Gastrocnemius medialis (tissue), 4 donors: ENCODE measurements at regions not wholly inside any gene's neighbourhood (a gene's known extent, or its start where the extent isn't known, plus 50 kb on each side); places are given as distances from the start of the nearest gene placed in this dataset.

Source experiments
- ATAC-seq, 2 donors: fragments of 150-250 bp; one replicate each; pipeline ENCODE4 v1.9.1; 2016
- DNase-seq, 2 donors: peaks; one replicate each; pipeline ENCODE4 v3.0.0-alpha.2; 2019
- H3K27ac ChIP-seq, 4 donors: fragments of 200-600 bp; sonication (generic); 1 replicate in 1 of 4; 2 replicates in 3 of 4; pipeline ENCODE4 v1.5.1; 2016 to 2018; ENCODE audit warnings: mild to moderate bottlenecking in 2 of 4, moderate library complexity in 1 of 4
- H3K27me3 ChIP-seq, 3 donors: fragments of 200-600 bp; sonication (generic) in 2 of 3; 1 replicate in 1 of 3; 2 replicates in 2 of 3; pipeline versions ENCODE4 v1.5.1 to v1.6.0; 2016 to 2019; ENCODE audit warnings: mild to moderate bottlenecking in 1 of 3, moderate library complexity in 1 of 3
- H3K36me3 ChIP-seq, 2 donors: fragments of 200-600 bp; sonication (generic) in 1 of 2; one replicate each; pipeline ENCODE4 v1.5.1; 2017 to 2018
- H3K4me1 ChIP-seq, 2 donors: fragments of 200-600 bp; sonication (generic) in 1 of 2; one replicate each; pipeline ENCODE4 v1.5.1; 2016 to 2017; ENCODE audit warnings: mild to moderate bottlenecking in 2 of 2
- H3K4me3 ChIP-seq, 4 donors: fragments of 200-600 bp; sonication (generic) in 3 of 4; 1 replicate in 1 of 4; 2 replicates in 3 of 4; pipeline ENCODE4 v1.5.1; 2016 to 2019; ENCODE audit warnings: mild to moderate bottlenecking in 2 of 4
- H3K9me3 ChIP-seq, 3 donors: fragments of 200-600 bp; sonication (generic) in 2 of 3; 1 replicate in 1 of 3; 2 replicates in 2 of 3; pipeline ENCODE4 v1.5.1; 2016 to 2019
- CTCF ChIP-seq, 5 experiments: fragments of 450-650 bp in 3 of 5; fragments of 200-600 bp in 2 of 5; sonication (generic) in 2 of 5; IDR thresholded peaks in 4 of 5; conservative IDR thresholded peaks in 1 of 5; 1 replicate in 4 of 5; 2 replicates in 1 of 5; pipeline ENCODE4 v1.5.1; 2016 to 2019; ENCODE audit warnings: antibody characterized with exemption in 5 of 5, mild to moderate bottlenecking in 3 of 5, moderate library complexity in 3 of 5
- POLR2A ChIP-seq, 2 donors: fragments of 450-650 bp; IDR thresholded peaks; one replicate each; pipeline ENCODE4 v1.6.1; 2017; ENCODE audit warnings: antibody characterized with exemption in 2 of 2, mild to moderate bottlenecking in 2 of 2, moderate library complexity in 2 of 2
- in situ Hi-C, 4 donors: fragments of 200-750 bp; cut with MboI; loops; one replicate each; pipeline versions ENCODE4 v1.15.0 to v1.8.0; 2017; ENCODE audit warnings: low sequenced_read_pairs in 4 of 4
- intact Hi-C: fragments of 100-400 bp; cut with DNase I; formaldehyde crosslinking; loops from one replicate; pipeline ENCODE4 v1.15.1; 2023; ENCODE audit warnings: low total_unique reads

GRCh38 chr6:49054311-49054710 is 408.7 kb downstream of the MMUT start:
- H3K9me3 ChIP-seq: no peaks in the 10 kb centered on the region
- no peak for DNase-seq
- TF ChIP-seq CTCF (IDR thresholded peaks at IDR 0.05 in 4 of 5, conservative IDR thresholded peaks at IDR 0.05 in 1 of 5) (no peak), POLR2A (IDR thresholded peaks at IDR 0.05) (no peak)
- in situ Hi-C loops: no loop called here
- no peaks in the 10 kb centered on the region for H3K27me3 ChIP-seq
- no peaks in the 10 kb centered on the region for H3K36me3 ChIP-seq
- H3K27ac ChIP-seq: no peak overlapping the region
- no peaks in the 10 kb centered on the region for H3K4me1 ChIP-seq
- intact Hi-C loops: no loop called here
- H3K4me3 ChIP-seq: no peak overlapping the region
- ATAC-seq: no peak

- DNase-seq (no peak), ATAC-seq (no peak)
- Histone ChIP-seq H3K9me3 (no peaks in the 10 kb centered on the region), H3K27ac (no peak overlapping the region), H3K36me3 (no peaks in the 10 kb centered on the region), H3K4me3 (no peak overlapping the region), H3K27me3 (no peaks in the 10 kb centered on the region), H3K4me1 (no peaks in the 10 kb centered on the region)
- no peak for TF ChIP-seq POLR2A (IDR thresholded peaks at IDR 0.05)
- no peak for TF ChIP-seq CTCF (IDR thresholded peaks at IDR 0.05 in 4 of 5, conservative IDR thresholded peaks at IDR 0.05 in 1 of 5)
- intact Hi-C loops: no loop called here
- in situ Hi-C loops: no loop called here
Measured at GRCh38 chr6:49052901-49053300, 410.2 kb downstream of the MMUT start.

GRCh38 chr6:49051281-49051680 is 411.8 kb downstream of the MMUT start:
- ATAC-seq: no peak
- no peaks in the 10 kb centered on the region for H3K36me3 ChIP-seq
- in situ Hi-C loops: no loop called here

GRCh38 chr6:49050584-49050983 is 412.5 kb downstream of the MMUT start:
- in situ Hi-C loops: no loop called here
- no peaks in the 10 kb centered on the region for H3K4me1 ChIP-seq

More at GRCh38 chr6:49051281-49051680, 411.8 kb downstream of the MMUT start:
- TF ChIP-seq POLR2A (IDR thresholded peaks at IDR 0.05) (no peak), CTCF (IDR thresholded peaks at IDR 0.05 in 4 of 5, conservative IDR thresholded peaks at IDR 0.05 in 1 of 5) (no peak)
- Histone ChIP-seq H3K4me3 (no peak overlapping the region), H3K27ac (no peak overlapping the region), H3K4me1 (no peaks in the 10 kb centered on the region), H3K9me3 (no peaks in the 10 kb centered on the region), H3K27me3 (no peaks in the 10 kb centered on the region)
- intact Hi-C loops: no loop called here
- no peak for DNase-seq

More at GRCh38 chr6:49050584-49050983, 412.5 kb downstream of the MMUT start:
- intact Hi-C loops: no loop called here
- DNase-seq: no peak
- H3K27ac ChIP-seq: no peak overlapping the region
- no peaks in the 10 kb centered on the region for H3K36me3 ChIP-seq
- no peak overlapping the region for H3K4me3 ChIP-seq
- no peak for ATAC-seq
- no peaks in the 10 kb centered on the region for H3K9me3 ChIP-seq
- H3K27me3 ChIP-seq: no peaks in the 10 kb centered on the region
- TF ChIP-seq POLR2A (IDR thresholded peaks at IDR 0.05): no peak
- TF ChIP-seq CTCF (IDR thresholded peaks at IDR 0.05 in 4 of 5, conservative IDR thresholded peaks at IDR 0.05 in 1 of 5): no peak
